ENCODE measurements at regions not wholly inside any gene's neighbourhood (a gene's known extent, or its start where the extent isn't known, plus 50 kb on each side); places are given as distances from the start of the nearest gene placed in this dataset.

DNA sequence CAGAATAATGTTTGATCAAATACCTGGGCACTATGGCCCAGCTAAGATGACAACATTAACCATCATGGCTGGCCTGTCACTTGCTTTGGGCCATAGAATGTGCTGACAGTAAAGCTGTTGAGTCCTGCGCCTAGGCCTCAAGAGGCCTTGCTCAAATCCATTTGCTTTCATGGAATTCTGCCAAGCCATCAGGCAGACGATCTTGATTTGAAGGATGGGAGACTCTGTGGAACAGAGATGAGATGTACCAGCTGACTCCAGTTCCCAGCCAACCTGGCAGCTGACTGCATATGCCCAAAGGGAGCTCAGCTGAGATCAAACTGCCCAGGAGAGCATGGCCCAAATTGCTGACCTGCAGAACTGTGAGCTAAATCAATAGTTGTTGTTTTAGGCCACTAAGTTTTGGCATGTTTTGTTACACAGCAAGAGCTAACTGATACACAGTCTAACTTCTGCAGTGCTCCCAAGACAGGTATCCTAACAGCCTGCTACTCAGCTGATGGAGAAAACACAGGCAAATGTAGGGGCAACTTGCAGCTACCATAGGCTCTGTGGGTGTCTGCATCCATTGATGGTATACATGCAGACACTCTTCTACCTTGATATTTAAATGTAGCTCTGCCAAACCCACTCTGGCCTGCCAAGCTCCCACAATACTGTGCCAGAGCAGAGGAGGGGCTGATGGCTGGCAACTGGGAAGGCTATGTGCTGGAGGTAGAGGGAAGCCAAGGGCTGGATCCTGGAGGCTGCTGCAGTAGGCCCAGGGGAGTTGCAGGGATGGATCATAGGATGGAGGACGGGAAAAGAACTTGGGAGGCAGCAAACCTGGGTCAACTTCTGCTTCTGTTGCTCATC is 55.2 kb upstream of the RNF24 start:
- no peak for DNase-seq (ENCODE audit: low read depth)
- H3K4me3 ChIP-seq (ENCODE audit: low read depth, low read length), result no peak overlapping the region
- TF ChIP-seq, protein P1, sequence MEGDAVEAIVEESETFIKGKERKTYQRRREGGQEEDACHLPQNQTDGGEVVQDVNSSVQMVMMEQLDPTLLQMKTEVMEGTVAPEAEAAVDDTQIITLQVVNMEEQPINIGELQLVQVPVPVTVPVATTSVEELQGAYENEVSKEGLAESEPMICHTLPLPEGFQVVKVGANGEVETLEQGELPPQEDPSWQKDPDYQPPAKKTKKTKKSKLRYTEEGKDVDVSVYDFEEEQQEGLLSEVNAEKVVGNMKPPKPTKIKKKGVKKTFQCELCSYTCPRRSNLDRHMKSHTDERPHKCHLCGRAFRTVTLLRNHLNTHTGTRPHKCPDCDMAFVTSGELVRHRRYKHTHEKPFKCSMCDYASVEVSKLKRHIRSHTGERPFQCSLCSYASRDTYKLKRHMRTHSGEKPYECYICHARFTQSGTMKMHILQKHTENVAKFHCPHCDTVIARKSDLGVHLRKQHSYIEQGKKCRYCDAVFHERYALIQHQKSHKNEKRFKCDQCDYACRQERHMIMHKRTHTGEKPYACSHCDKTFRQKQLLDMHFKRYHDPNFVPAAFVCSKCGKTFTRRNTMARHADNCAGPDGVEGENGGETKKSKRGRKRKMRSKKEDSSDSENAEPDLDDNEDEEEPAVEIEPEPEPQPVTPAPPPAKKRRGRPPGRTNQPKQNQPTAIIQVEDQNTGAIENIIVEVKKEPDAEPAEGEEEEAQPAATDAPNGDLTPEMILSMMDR (IDR thresholded peaks at IDR 0.05; ENCODE audit: insufficient read depth, low read length), result no peak

DNA sequence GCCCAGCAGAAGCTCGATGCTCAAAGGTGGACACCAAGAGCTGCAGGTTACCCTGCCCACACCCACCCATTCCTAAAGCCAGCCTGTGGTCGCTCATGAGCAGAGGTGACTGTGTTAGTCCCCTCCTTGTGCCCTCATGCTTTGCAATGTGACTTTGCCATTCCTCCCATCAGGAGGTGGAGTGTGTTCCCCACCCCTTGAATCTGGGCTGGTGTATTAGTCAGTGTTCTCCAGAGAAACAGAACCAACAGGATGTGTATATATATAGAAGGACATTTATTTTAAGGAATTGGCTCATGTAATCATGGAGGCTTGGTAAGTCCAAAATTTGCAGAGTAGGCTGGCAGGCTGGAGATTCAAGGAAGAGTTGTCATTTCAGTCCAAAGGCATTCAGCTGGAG is 54.4 kb upstream of the RNF24 start:
- TF ChIP-seq, protein P1 (IDR thresholded peaks at IDR 0.05; ENCODE audit: insufficient read depth, low read length), result no peak
- peak; percentile 77 for DNase-seq (ENCODE audit: low read depth)
- no peak overlapping the region for H3K4me3 ChIP-seq (ENCODE audit: low read depth, low read length)

DNA sequence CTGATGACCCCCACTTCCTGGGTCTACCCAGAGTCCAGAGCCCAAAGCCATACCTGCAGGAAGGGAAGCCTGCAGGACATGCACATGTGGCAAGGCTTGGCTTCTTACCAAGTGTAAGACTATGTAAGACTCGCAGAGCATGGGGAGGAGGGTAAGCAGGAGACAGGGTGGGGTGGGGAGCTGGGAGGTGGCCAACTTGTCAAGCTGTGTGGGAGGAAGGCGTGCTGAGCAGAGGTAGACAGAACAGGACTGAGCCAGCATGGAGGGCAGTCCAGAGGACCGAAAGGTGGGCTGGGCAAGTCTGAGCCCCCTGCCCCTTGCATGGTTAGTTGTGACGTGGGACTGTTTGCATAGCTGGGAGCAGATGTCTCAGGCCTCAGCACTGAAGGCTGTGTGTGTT is 53.4 kb upstream of the RNF24 start:
- no peak for DNase-seq (ENCODE audit: low read depth)
- no peak overlapping the region for H3K4me3 ChIP-seq (ENCODE audit: low read depth, low read length)
- TF ChIP-seq, protein P1 (IDR thresholded peaks at IDR 0.05; ENCODE audit: insufficient read depth, low read length), result no peak

DNA sequence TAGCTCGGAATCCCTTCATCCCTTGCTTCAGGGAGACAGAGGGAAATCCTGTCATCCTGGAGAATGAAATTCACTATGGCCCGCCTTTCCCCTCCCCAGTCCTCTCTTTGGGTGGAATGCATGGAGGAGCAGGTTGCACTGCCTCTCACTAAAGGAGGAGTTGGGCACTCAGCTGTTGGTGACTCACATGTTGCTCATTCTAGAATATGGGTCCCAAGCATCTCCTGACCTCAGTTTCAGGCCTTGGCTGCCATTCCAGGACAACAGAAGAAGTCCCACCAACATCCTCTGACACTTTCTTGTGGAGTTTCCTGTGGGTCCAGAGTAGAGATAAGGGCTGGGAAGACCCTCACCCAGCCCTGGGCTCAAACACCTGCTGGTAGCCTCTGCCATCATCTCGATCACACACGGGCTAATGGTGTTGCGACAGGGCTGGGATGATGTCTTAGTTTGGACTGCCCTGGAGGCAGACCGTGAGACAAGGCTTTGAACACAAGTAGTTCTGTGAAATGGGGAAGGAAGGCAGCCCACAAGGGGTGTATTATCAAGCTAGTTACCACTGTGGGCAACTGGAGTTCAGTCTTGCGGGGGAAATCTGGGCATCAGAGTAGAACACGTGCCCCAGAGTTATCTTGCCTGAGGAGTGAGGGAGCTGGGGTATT is 52.4 kb upstream of the RNF24 start:
- TF ChIP-seq, protein P1 (IDR thresholded peaks at IDR 0.05; ENCODE audit: insufficient read depth, low read length), result no peak
- no peak overlapping the region for H3K4me3 ChIP-seq (ENCODE audit: low read depth, low read length)
- peak; percentile 86 for DNase-seq (ENCODE audit: low read depth)

DNA sequence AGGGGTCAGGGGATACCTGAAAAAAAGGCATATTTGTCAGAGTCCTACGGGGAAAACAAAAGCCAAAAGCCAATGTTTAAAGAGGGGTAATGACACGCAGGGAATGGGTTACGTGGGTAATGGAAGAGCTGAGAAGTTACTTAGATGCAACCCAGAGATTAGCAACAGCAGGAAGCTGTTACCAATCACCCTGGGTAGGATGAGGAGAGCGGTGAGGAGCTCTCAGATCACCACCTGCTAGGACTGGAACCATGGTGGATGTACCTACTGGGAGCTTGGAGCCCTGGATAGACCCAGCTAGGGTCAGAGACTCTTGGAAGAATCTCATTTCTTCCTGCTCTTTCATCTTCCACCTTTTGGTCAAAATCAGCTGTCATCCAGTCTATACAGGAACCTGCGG is 51.2 kb upstream of the RNF24 start:
- DNase-seq (ENCODE audit: low read depth), result no peak
- TF ChIP-seq, protein P1 (IDR thresholded peaks at IDR 0.05; ENCODE audit: insufficient read depth, low read length), result no peak
- H3K4me3 ChIP-seq (ENCODE audit: low read depth, low read length), result no peak overlapping the region

DNA sequence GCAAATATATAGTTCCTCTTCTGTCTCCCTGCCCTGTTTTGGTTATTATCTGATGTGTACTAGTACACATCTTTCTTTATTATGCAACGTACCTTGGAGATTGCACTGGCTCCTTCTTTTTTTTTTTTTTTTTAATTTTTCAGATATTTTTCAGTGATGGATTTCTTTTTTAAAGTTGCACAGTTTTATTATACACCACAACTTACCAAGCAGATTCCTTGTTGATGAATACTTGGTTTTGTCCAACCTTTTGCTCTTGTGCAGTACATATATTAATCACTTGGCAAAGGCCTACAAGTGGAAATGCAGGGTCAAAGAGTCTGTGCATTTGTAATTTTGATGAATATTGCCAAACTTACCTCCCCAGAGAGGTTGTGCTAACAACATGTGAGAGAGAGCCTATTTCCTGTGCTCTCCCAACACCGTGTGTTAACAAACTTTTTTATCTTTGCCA is 50.1 kb upstream of the RNF24 start:
- TF ChIP-seq, protein P1 (IDR thresholded peaks at IDR 0.05; ENCODE audit: insufficient read depth, low read length), result no peak
- H3K4me3 ChIP-seq (ENCODE audit: low read depth, low read length), result no peak overlapping the region
- peak; percentile 98 for DNase-seq (ENCODE audit: low read depth)

Measured in fibroblast of the aortic adventitia (primary cell).